ENCODE measurements at regions not wholly inside any gene's neighbourhood (a gene's known extent, or its start where the extent isn't known, plus 50 kb on each side); places are given as distances from the start of the nearest gene placed in this dataset.

- Mint-ChIP-seq H3K27ac (no peak overlapping the region), H3K4me1 (no peaks in the 10 kb centered on the region), H3K27me3 (no peaks in the 10 kb centered on the region), H3K36me3 (no peaks in the 10 kb centered on the region), H3K9me3 (no peaks in the 10 kb centered on the region), H3K4me3 (no peak overlapping the region)
- CTCF ChIA-PET: no interaction called here
- no peak for DNase-seq
Measured at GRCh38 chr16:79972053-79972704, 371.6 kb upstream of the MAF start.

- Mint-ChIP-seq H3K9me3 (no peaks in the 10 kb centered on the region), H3K27ac (no peak overlapping the region)
- CTCF ChIA-PET: no interaction called here
Measured at GRCh38 chr16:79971237-79971572, 370.7 kb upstream of the MAF start.

GRCh38 chr16:79970551-79971236 is 370.2 kb upstream of the MAF start:
- H3K9me3 Mint-ChIP-seq: no peaks in the 10 kb centered on the region
- peaks cover 3% of the 10 kb centered on the region for H3K27me3 Mint-ChIP-seq
- CTCF ChIA-PET: no interaction called here
- no peak overlapping the region for H3K27ac Mint-ChIP-seq
- no peaks in the 10 kb centered on the region for H3K4me1 Mint-ChIP-seq
- no peak for DNase-seq
- H3K36me3 Mint-ChIP-seq: no peaks in the 10 kb centered on the region
- H3K4me3 Mint-ChIP-seq: no peak overlapping the region

More at GRCh38 chr16:79971237-79971572, 370.7 kb upstream of the MAF start:
- no peaks in the 10 kb centered on the region for H3K36me3 Mint-ChIP-seq
- DNase-seq: no peak
- H3K4me3 Mint-ChIP-seq: no peak overlapping the region
- peaks cover 3% of the 10 kb centered on the region for H3K27me3 Mint-ChIP-seq
- no peaks in the 10 kb centered on the region for H3K4me1 Mint-ChIP-seq

- Mint-ChIP-seq H3K27ac (no peak overlapping the region), H3K4me3 (no peak overlapping the region), H3K4me1 (no peaks in the 10 kb centered on the region), H3K27me3 (peaks cover 3% of the 10 kb centered on the region), H3K36me3 (no peaks in the 10 kb centered on the region), H3K9me3 (no peaks in the 10 kb centered on the region)
- CTCF ChIA-PET: no interaction called here
- no peak for DNase-seq
Measured at GRCh38 chr16:79970087-79970486, 369.6 kb upstream of the MAF start.

GRCh38 chr16:79969458-79969857 is 368.9 kb upstream of the MAF start:
- Mint-ChIP-seq H3K4me1 (no peaks in the 10 kb centered on the region), H3K27me3 (peaks cover 3% of the 10 kb centered on the region), H3K27ac (no peak overlapping the region), H3K36me3 (no peaks in the 10 kb centered on the region), H3K9me3 (no peaks in the 10 kb centered on the region), H3K4me3 (no peak overlapping the region)
- CTCF ChIA-PET: interaction anchor here (1.0 kb wide), 1 partner anchor 26 kb away, joined by 3 read pairs; no protein-coding TSS in a partner anchor
- no peak for DNase-seq

- CTCF ChIA-PET: no interaction called here
- Mint-ChIP-seq H3K27ac (no peak overlapping the region), H3K27me3 (peaks cover 9% of the 10 kb centered on the region), H3K9me3 (no peaks in the 10 kb centered on the region), H3K4me3 (no peak overlapping the region), H3K4me1 (no peaks in the 10 kb centered on the region), H3K36me3 (no peaks in the 10 kb centered on the region)
- no peak for DNase-seq
Measured at GRCh38 chr16:79966226-79966625, 365.7 kb upstream of the MAF start.

GRCh38 chr16:79965718-79966117 is 365.2 kb upstream of the MAF start:
- H3K27me3 Mint-ChIP-seq: peaks cover 9% of the 10 kb centered on the region
- no peak overlapping the region for H3K27ac Mint-ChIP-seq
- no peaks in the 10 kb centered on the region for H3K36me3 Mint-ChIP-seq
- H3K9me3 Mint-ChIP-seq: no peaks in the 10 kb centered on the region
- H3K4me3 Mint-ChIP-seq: no peak overlapping the region
- CTCF ChIA-PET: no interaction called here
- no peaks in the 10 kb centered on the region for H3K4me1 Mint-ChIP-seq
- no peak for DNase-seq

- CTCF ChIA-PET: no interaction called here
- no peak overlapping the region for H3K27ac Mint-ChIP-seq
- H3K27me3 Mint-ChIP-seq: peaks cover 9% of the 10 kb centered on the region
- DNase-seq: no peak
- H3K36me3 Mint-ChIP-seq: no peaks in the 10 kb centered on the region
- H3K4me3 Mint-ChIP-seq: no peak overlapping the region
- no peaks in the 10 kb centered on the region for H3K4me1 Mint-ChIP-seq
- peaks cover 2% of the 10 kb centered on the region for H3K9me3 Mint-ChIP-seq
Measured at GRCh38 chr16:79964104-79964503, 363.6 kb upstream of the MAF start.

GRCh38 chr16:79962962-79963361 is 362.4 kb upstream of the MAF start:
- Mint-ChIP-seq H3K4me3 (no peak overlapping the region), H3K27ac (no peak overlapping the region), H3K27me3 (peaks cover 9% of the 10 kb centered on the region), H3K9me3 (peaks cover 2% of the 10 kb centered on the region), H3K36me3 (no peaks in the 10 kb centered on the region), H3K4me1 (no peaks in the 10 kb centered on the region)
- DNase-seq: no peak
- CTCF ChIA-PET: no interaction called here

- DNase-seq: no peak
- Mint-ChIP-seq H3K4me3 (no peak overlapping the region), H3K27ac (no peak overlapping the region), H3K36me3 (no peaks in the 10 kb centered on the region), H3K4me1 (no peaks in the 10 kb centered on the region), H3K27me3 (peaks cover 4% of the 10 kb centered on the region), H3K9me3 (peaks cover 2% of the 10 kb centered on the region)
- CTCF ChIA-PET: no interaction called here
Measured at GRCh38 chr16:79959226-79959625, 358.7 kb upstream of the MAF start.

GRCh38 chr16:79954921-79955705 is 354.6 kb upstream of the MAF start:
- CTCF ChIA-PET: no interaction called here
- H3K9me3 Mint-ChIP-seq: no peaks in the 10 kb centered on the region
- H3K4me3 Mint-ChIP-seq: no peak overlapping the region
- H3K27ac Mint-ChIP-seq: no peak overlapping the region
- H3K27me3 Mint-ChIP-seq: no peaks in the 10 kb centered on the region
- no peak for DNase-seq
- H3K36me3 Mint-ChIP-seq: no peaks in the 10 kb centered on the region
- H3K4me1 Mint-ChIP-seq: no peaks in the 10 kb centered on the region

GRCh38 chr16:79950932-79951719 is 350.6 kb upstream of the MAF start:
- H3K27ac Mint-ChIP-seq: no peak overlapping the region

GRCh38 chr16:79949417-79949816 is 348.9 kb upstream of the MAF start:
- CTCF ChIA-PET: no interaction called here
- no peak for DNase-seq
- Mint-ChIP-seq H3K36me3 (no peaks in the 10 kb centered on the region), H3K27me3 (no peaks in the 10 kb centered on the region), H3K4me3 (no peak overlapping the region), H3K27ac (no peak overlapping the region), H3K4me1 (peaks cover 3% of the 10 kb centered on the region), H3K9me3 (no peaks in the 10 kb centered on the region)

More at GRCh38 chr16:79950932-79951719, 350.6 kb upstream of the MAF start:
- no peaks in the 10 kb centered on the region for H3K27me3 Mint-ChIP-seq
- DNase-seq: no peak
- H3K9me3 Mint-ChIP-seq: no peaks in the 10 kb centered on the region
- CTCF ChIA-PET: no interaction called here
- no peaks in the 10 kb centered on the region for H3K36me3 Mint-ChIP-seq
- peaks cover 3% of the 10 kb centered on the region for H3K4me1 Mint-ChIP-seq
- H3K4me3 Mint-ChIP-seq: no peak overlapping the region

GRCh38 chr16:79947771-79948170 is 347.2 kb upstream of the MAF start:
- H3K4me3 Mint-ChIP-seq: no peak overlapping the region
- H3K27ac Mint-ChIP-seq: no peak overlapping the region
- H3K9me3 Mint-ChIP-seq: no peaks in the 10 kb centered on the region
- CTCF ChIA-PET: interaction anchor here (0.5 kb wide), 1 partner anchor 1767 kb away, joined by 3 read pairs; no protein-coding TSS in a partner anchor
- no peaks in the 10 kb centered on the region for H3K27me3 Mint-ChIP-seq
- peaks cover 3% of the 10 kb centered on the region for H3K4me1 Mint-ChIP-seq
- no peaks in the 10 kb centered on the region for H3K36me3 Mint-ChIP-seq
- DNase-seq: no peak

Data from activated naive CD4-positive, alpha-beta T cell treated with anti-CD3 and anti-CD28 coated beads, Interleukin-2, amount 10 ng/mL, durations not matched to agents 7 days and 5 days (primary cell).